B cell (primary cell): ENCODE measurements at regions not wholly inside any gene's neighbourhood (a gene's known extent, or its start where the extent isn't known, plus 50 kb on each side); places are given as distances from the start of the nearest gene placed in this dataset.

Source experiments
- ATAC-seq: fragments of 200-7000 bp; cut with Tn5 transposase; one replicate; pipeline ENCODE4 v1.10.0; 2021; ENCODE audit warnings: low read depth, mild to moderate bottlenecking, moderate number of reproducible peaks, moderate library complexity
- CTCF ChIA-PET: fragments of 350-600 bp; sonication (Branson Sonifier 250); formaldehyde crosslinking; loops from one replicate; lab custom pipeline; 2021; ENCODE audit warnings: antibody characterized with exemption, inconsistent platforms; lab: Charles Lee
- POLR2A ChIA-PET: fragments of 350-600 bp; sonication (Branson Sonifier 250); formaldehyde crosslinking; loops from one replicate; lab custom pipeline; 2021; ENCODE audit warnings: antibody characterized with exemption; lab: Charles Lee
- DNase-seq: peaks from one replicate; pipeline ENCODE4 v3.0.0; 2013
- H2AFZ ChIP-seq: 2 replicates; pipeline ENCODE4 v1.6.1; 2012; ENCODE audit warnings: mild to moderate bottlenecking, low read depth, low read length; ENCODE audit not compliant: insufficient read depth, poor library complexity, severe bottlenecking
- H3K27ac ChIP-seq, 2 donors: 1 replicate in 1 of 2; 2 replicates in 1 of 2; pipeline ENCODE4 v1.5.1; 2012 to 2013; ENCODE audit warnings: low read length in 2 of 2, mild to moderate bottlenecking in 2 of 2, moderate library complexity in 1 of 2
- H3K27me3 ChIP-seq, 4 experiments: fragments of 200-600 bp in 1 of 4; sonication (generic) in 1 of 4; replicated peaks in 1 of 4; 1 replicate in 2 of 4; 2 replicates in 2 of 4; pipeline versions ENCODE4 v1.6.1 to v1.7.0; 2013 to 2016; ENCODE audit warnings: low read length in 3 of 4, mild to moderate bottlenecking in 2 of 4, mixed read lengths in 1 of 4, moderate library complexity in 1 of 4; ENCODE audit not compliant: insufficient read depth in 4 of 4, control insufficient read depth in 3 of 4; ENCODE audit errors: control extremely low read depth in 1 of 4
- H3K36me3 ChIP-seq, 2 experiments: replicated peaks in 1 of 2; 1 replicate in 1 of 2; 2 replicates in 1 of 2; pipeline versions ENCODE4 v1.6.1 to v1.7.1; 2013; ENCODE audit warnings: low read length in 1 of 2; ENCODE audit not compliant: insufficient read depth in 2 of 2, control insufficient read depth in 1 of 2; ENCODE audit errors: control extremely low read depth in 1 of 2, extremely low read depth in 1 of 2
- H3K4me1 ChIP-seq, 2 donors: fragments of 200-600 bp in 1 of 2; sonication (generic) in 1 of 2; 1 replicate in 1 of 2; 2 replicates in 1 of 2; pipeline versions ENCODE4 v1.5.1 to v1.6.1; 2013 to 2017; ENCODE audit warnings: low read length in 2 of 2; ENCODE audit not compliant: control insufficient read depth in 2 of 2, insufficient read depth in 2 of 2
- H3K4me2 ChIP-seq: replicated peaks from 2 replicates; pipeline ENCODE3; 2012; ENCODE audit warnings: mild to moderate bottlenecking, low read depth, low read length; ENCODE audit not compliant: poor library complexity, severe bottlenecking
- H3K4me3 ChIP-seq, 5 experiments: fragments of 200-600 bp in 1 of 5; sonication (generic) in 1 of 5; 1 replicate in 3 of 5; 2 replicates in 2 of 5; pipeline versions ENCODE4 v1.5.1 to v1.7.0; 2011 to 2016; ENCODE audit warnings: low read length in 4 of 5, mild to moderate bottlenecking in 4 of 5, low read depth in 2 of 5, control low read depth in 1 of 5, moderate library complexity in 1 of 5; ENCODE audit not compliant: insufficient read depth in 1 of 5; ENCODE audit errors: control extremely low read depth in 1 of 5, extremely low read depth in 1 of 5
- H3K79me2 ChIP-seq: fragments of 200-600 bp; sonication (generic); one replicate; pipeline ENCODE4 v1.6.0; 2016; ENCODE audit warnings: low read length; ENCODE audit not compliant: control insufficient read depth, insufficient read depth
- H3K9ac ChIP-seq: fragments of 200-600 bp; sonication (generic); 2 replicates; pipeline ENCODE4 v1.6.1; 2017; ENCODE audit warnings: mild to moderate bottlenecking, low read length, moderate library complexity
- H3K9me3 ChIP-seq, 3 donors: one replicate each; pipeline versions ENCODE4 v1.6.1 to v1.7.1; 2013; ENCODE audit warnings: low read length in 2 of 3; ENCODE audit not compliant: control insufficient read depth in 2 of 3, insufficient read depth in 1 of 3; ENCODE audit errors: control extremely low read depth in 1 of 3
- H4K20me1 ChIP-seq: 2 replicates; pipeline ENCODE4 v1.6.0; 2012; ENCODE audit warnings: mild to moderate bottlenecking, low read length; ENCODE audit not compliant: insufficient read depth, control insufficient read depth, poor library complexity, severe bottlenecking
- H3K27ac Mint-ChIP-seq: one replicate; pipeline ENCODE4 v1.8.0; 2021; ENCODE audit warnings: mixed read lengths
- H3K27me3 Mint-ChIP-seq: one replicate; pipeline ENCODE4 v1.8.0; 2021; ENCODE audit warnings: mixed read lengths
- H3K4me1 Mint-ChIP-seq: one replicate; pipeline ENCODE4 v1.8.0; 2021; ENCODE audit warnings: mixed read lengths
- H3K4me3 Mint-ChIP-seq: one replicate; pipeline ENCODE4 v1.8.0; 2021; ENCODE audit warnings: mixed read lengths
- H3K9me3 Mint-ChIP-seq: one replicate; pipeline ENCODE4 v1.8.0; 2022; ENCODE audit warnings: mixed read lengths; ENCODE audit not compliant: insufficient read depth
- EZH2 ChIP-seq: IDR thresholded peaks from 2 replicates; pipeline ENCODE4 v1.6.1; 2012; ENCODE audit warnings: borderline replicate concordance, low read depth, mild to moderate bottlenecking, moderate library complexity, low read length; ENCODE audit not compliant: insufficient read depth, poor library complexity, severe bottlenecking
- WGBS: methylation state at CpG from one replicate; pipeline ENCODE4 v1.1.5; 2013; ENCODE audit warnings: missing lambda C conversion rate; ENCODE audit not compliant: insufficient coverage; 5-methylcytosine and 5-hydroxymethylcytosine counted together
- intact Hi-C: fragments of 100-400 bp; cut with micrococcal nuclease; formaldehyde crosslinking; loops from one replicate; pipeline ENCODE4 v1.10.0; 2022
- TF ChIP-seq, protein P1 (sequence below): fragments of 200-600 bp; IDR thresholded peaks from one replicate; pipeline ENCODE4 v1.8.0; 2022; ENCODE audit warnings: antibody characterized with exemption, mild to moderate bottlenecking

DNA sequence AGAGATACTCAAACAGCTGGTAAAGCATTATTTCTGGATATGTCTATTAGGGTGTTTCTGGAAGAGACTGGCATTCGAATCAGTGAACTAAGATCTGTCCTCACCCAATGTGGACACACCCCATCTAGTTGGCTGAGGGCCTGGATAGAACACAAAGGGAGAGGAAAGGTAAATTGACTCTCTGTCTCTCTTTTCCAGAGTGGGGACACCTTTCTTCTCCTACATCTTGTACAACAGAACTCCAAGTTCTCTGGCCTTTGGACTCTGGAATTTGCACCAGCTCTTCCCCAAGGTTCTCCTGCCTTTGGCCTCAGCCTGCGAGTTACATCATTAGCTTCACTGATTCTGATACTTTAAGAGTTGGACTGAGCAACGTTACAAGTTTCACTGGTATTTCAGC lies 1253.9 kb downstream of the SLC16A7 start:
- 100% methylated on average over 2 of the region's 3 CpGs for WGBS
- H3K4me3 ChIP-seq = no peak overlapping the region
- H3K4me2 ChIP-seq = no peak overlapping the region
- DNase-seq (no peak), ATAC-seq (no peak)
- H3K27me3 Mint-ChIP-seq = no peaks in the 10 kb centered on the region
- no peak overlapping the region for H3K9ac ChIP-seq
- no peak overlapping the region for H3K27ac ChIP-seq
- H3K9me3 Mint-ChIP-seq = peaks cover 4% of the 10 kb centered on the region
- H3K79me2 ChIP-seq = no peaks in the 10 kb centered on the region
- CTCF ChIA-PET = no interaction called here
- intact Hi-C loops = no loop called here
- no peaks in the 10 kb centered on the region for H3K4me1 Mint-ChIP-seq
- no peak overlapping the region for H3K4me3 Mint-ChIP-seq
- H3K27me3 ChIP-seq = no peaks in the 10 kb centered on the region
- no peaks in the 10 kb centered on the region for H4K20me1 ChIP-seq
- TF ChIP-seq EZH2 = no peak
- TF ChIP-seq, protein P1, sequence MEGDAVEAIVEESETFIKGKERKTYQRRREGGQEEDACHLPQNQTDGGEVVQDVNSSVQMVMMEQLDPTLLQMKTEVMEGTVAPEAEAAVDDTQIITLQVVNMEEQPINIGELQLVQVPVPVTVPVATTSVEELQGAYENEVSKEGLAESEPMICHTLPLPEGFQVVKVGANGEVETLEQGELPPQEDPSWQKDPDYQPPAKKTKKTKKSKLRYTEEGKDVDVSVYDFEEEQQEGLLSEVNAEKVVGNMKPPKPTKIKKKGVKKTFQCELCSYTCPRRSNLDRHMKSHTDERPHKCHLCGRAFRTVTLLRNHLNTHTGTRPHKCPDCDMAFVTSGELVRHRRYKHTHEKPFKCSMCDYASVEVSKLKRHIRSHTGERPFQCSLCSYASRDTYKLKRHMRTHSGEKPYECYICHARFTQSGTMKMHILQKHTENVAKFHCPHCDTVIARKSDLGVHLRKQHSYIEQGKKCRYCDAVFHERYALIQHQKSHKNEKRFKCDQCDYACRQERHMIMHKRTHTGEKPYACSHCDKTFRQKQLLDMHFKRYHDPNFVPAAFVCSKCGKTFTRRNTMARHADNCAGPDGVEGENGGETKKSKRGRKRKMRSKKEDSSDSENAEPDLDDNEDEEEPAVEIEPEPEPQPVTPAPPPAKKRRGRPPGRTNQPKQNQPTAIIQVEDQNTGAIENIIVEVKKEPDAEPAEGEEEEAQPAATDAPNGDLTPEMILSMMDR = no peak
- H3K36me3 ChIP-seq = no peaks in the 10 kb centered on the region
- no peaks in the 10 kb centered on the region for H3K4me1 ChIP-seq
- no peak overlapping the region for H3K27ac Mint-ChIP-seq
- H3K9me3 ChIP-seq = no peaks in the 10 kb centered on the region
- H2AFZ ChIP-seq = no peak overlapping the region
- POLR2A ChIA-PET = no interaction called here

DNA sequence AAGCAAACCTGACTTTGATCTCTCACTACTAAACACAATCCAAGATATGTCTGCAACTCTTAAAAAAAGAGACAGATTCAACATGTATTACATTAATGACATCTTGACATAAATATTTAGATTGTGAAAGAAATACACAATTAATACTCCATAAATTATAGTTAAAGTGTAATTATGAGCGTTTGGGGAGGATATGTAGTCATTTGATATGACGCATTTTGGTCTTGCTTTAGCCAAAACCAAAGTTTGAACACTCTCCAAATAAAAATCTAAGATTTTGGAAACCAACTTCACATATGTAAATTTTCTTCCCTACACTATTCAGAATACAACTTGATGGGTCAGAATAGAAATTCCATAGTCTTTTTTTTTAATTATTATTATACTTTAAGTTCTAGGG lies 1257.6 kb downstream of the SLC16A7 start:
- H3K4me3 Mint-ChIP-seq = no peak overlapping the region
- H3K9ac ChIP-seq = no peak overlapping the region
- no peak overlapping the region for H2AFZ ChIP-seq
- H3K4me3 ChIP-seq = no peak overlapping the region
- H3K36me3 ChIP-seq = no peaks in the 10 kb centered on the region
- no peak overlapping the region for H3K27ac Mint-ChIP-seq
- H3K4me1 ChIP-seq = no peaks in the 10 kb centered on the region
- no peak overlapping the region for H3K4me2 ChIP-seq
- H3K27me3 Mint-ChIP-seq = no peaks in the 10 kb centered on the region
- no peaks in the 10 kb centered on the region for H3K79me2 ChIP-seq
- H4K20me1 ChIP-seq = no peaks in the 10 kb centered on the region
- no peaks in the 10 kb centered on the region for H3K9me3 ChIP-seq
- no peak for DNase-seq
- no peak overlapping the region for H3K27ac ChIP-seq
- ChIA-PET CTCF (no interaction called here), POLR2A (no interaction called here)
- no peaks in the 10 kb centered on the region for H3K4me1 Mint-ChIP-seq
- intact Hi-C loops = no loop called here
- ATAC-seq = no peak
- H3K9me3 Mint-ChIP-seq = peaks cover 2% of the 10 kb centered on the region
- no peaks in the 10 kb centered on the region for H3K27me3 ChIP-seq
- no CpG with 5 or more reads among the region's 2 CpGs for WGBS
- TF ChIP-seq EZH2 = no peak
- TF ChIP-seq, protein P1 = no peak
